RWPE1 (cell line): ENCODE measurements at regions not wholly inside any gene's neighbourhood (a gene's known extent, or its start where the extent isn't known, plus 50 kb on each side); places are given as distances from the start of the nearest gene placed in this dataset.

ENCODE experiments used
- CTCF ChIA-PET: fragments of 350-600 bp; sonication (Branson Sonifier 250); formaldehyde crosslinking; extraction: SDS; loops from one replicate; lab custom pipeline; 2021; lab: Yijun Ruan, JAX
- POLR2A ChIA-PET: fragments of 400-600 bp; formaldehyde crosslinking; extraction: SDS; loops from one replicate; lab custom pipeline; 2020; ENCODE audit warnings: antibody characterized with exemption; ENCODE audit not compliant: low non-redundant PET; lab: Yijun Ruan, JAX
- DNase-seq: peaks from one replicate; pipeline ENCODE4 v3.0.0; 2012; ENCODE audit warnings: low spot score
- H3K27ac ChIP-seq: fragments of 450-650 bp; 2 replicates; pipeline ENCODE4 v1.5.1; 2017
- CTCF ChIP-seq: fragments of 450-650 bp; conservative IDR thresholded peaks from 2 replicates; pipeline ENCODE4 v1.5.1; 2017; ENCODE audit warnings: low read depth, mild to moderate bottlenecking

GRCh38 chr19:30699871-30700280, 327.7 kb downstream of the ZNF536 start:
- ChIA-PET CTCF (no interaction called here), POLR2A (no interaction called here)
- no peak for DNase-seq
- no peak for TF ChIP-seq CTCF
- no peak overlapping the region for H3K27ac ChIP-seq

GRCh38 chr19:30696514-30696913, 324.3 kb downstream of the ZNF536 start:
- H3K27ac ChIP-seq, result no peak overlapping the region
- CTCF ChIA-PET, result interaction anchor here (0.6 to 0.7 kb wide), 3 partner anchors 88 to 1492 kb away, joined by 3 to 4 read pairs (median 4); no protein-coding TSS in a partner anchor

GRCh38 chr19:30695171-30695875, 323.1 kb downstream of the ZNF536 start:
- H3K27ac ChIP-seq, result no peak overlapping the region
- TF ChIP-seq CTCF, result no peak
- ChIA-PET POLR2A (no interaction called here), CTCF (interaction anchor here (0.6 to 1.3 kb wide), 2 partner anchors 26 to 493 kb away, joined by 3 to 6 read pairs; no protein-coding TSS in a partner anchor)
- DNase-seq, result no peak

More at GRCh38 chr19:30696514-30696913, 324.3 kb downstream of the ZNF536 start:
- no peak for DNase-seq
- POLR2A ChIA-PET, result no interaction called here
- no peak for TF ChIP-seq CTCF

GRCh38 chr19:30694156-30694755, 322.1 kb downstream of the ZNF536 start:
- CTCF ChIA-PET, result interaction anchor here (0.6 to 1.3 kb wide), 2 partner anchors 24 to 881 kb away, joined by 3 to 6 read pairs; no protein-coding TSS in a partner anchor
- no peak for TF ChIP-seq CTCF
- no peak for DNase-seq
- no peak overlapping the region for H3K27ac ChIP-seq
- POLR2A ChIA-PET, result no interaction called here

- POLR2A ChIA-PET, result no interaction called here
Measured at GRCh38 chr19:30692879-30693503, 320.8 kb downstream of the ZNF536 start.

More at GRCh38 chr19:30692879-30693503, 320.8 kb downstream of the ZNF536 start:
- TF ChIP-seq CTCF, result no peak
- CTCF ChIA-PET, result interaction anchor here (0.6 to 1.0 kb wide), 2 partner anchors 10 to 26 kb away, joined by 3 to 4 read pairs; no protein-coding TSS in a partner anchor
- no peak overlapping the region for H3K27ac ChIP-seq
- DNase-seq, result no peak
